GM19035 (cell line): ENCODE measurements at regions not wholly inside any gene's neighbourhood (a gene's known extent, or its start where the extent isn't known, plus 50 kb on each side); places are given as distances from the start of the nearest gene placed in this dataset.
"Not testable (repeated sequence)": the region's sequence is repeated elsewhere in the genome, so short reads cannot be mapped to it uniquely, and the experiment has no call there.

ENCODE experiments used
- ATAC-seq: cut with Tn5 transposase; IDR thresholded peaks from one replicate; pipeline ENCODE4 v1.9.1; 2021; ENCODE audit not compliant: unreplicated experiment

- ATAC-seq, result peak; percentile 91
These were observed 195.8 kb upstream of the TPTE start for GRCh38 chr21:10325546-10325945.

GRCh38 chr21:10326146-10326545 lies 195.2 kb upstream of the TPTE start:
- ATAC-seq, result not testable (repeated sequence)

DNA sequence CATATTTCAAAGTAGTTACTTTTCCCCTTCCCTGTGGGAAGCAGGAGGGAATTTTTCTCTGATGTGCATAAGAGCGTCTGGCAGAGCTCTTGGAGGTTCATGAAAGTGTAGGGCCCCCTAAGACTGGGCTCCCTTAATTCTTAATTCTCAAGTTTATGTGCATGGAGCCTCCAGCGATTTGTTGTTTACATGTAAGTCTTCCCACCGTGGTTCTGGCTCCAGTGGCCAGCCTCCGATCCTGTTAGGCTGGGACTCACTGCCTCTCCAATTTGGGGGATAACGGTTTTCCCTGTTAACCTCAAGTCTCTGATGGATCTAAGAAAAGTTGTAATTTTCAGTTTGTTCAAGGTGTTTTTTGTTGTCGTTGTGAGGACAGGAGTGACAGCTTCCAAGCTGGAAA lies 192.7 kb upstream of the TPTE start:
- not testable (repeated sequence) for ATAC-seq

- ATAC-seq, result not testable (repeated sequence)
These were observed 190.7 kb upstream of the TPTE start for GRCh38 chr21:10330641-10331119.

DNA sequence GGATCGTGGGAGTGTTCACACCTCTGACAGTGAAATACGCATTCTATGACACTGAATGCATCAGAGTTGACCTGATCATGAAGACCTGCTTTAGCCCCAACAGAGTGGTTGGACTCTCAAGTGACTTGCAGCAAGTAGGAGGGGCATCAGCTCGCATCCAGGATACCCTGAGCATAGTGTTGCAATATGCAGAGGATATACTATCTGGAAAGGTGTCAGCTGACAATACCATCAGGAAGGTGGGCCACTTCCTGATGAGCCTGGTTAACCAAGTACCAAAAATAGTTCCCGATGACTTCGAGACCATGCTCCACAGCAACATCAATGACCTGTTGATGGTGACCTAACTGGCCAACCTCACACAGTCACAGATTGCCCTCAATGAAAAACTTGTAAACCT lies 190.2 kb upstream of the TPTE start:
- not testable (repeated sequence) for ATAC-seq

DNA sequence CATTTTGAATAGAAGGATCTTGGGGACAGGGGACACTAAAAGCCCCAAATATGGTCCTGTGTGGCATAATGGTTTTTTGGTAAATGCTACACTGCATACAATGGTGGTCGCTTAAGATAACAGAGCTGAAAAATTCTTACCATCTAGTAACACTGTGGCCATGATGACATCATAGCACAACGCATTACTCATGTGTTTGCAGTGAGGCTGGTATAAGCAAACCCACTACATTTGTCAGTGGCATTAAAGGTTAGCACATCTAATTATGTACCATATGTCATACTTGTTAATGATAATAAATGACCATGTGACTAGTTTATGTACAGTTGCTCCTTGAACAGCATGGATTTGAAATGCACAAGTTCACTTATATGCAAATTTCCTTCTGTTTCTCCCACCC lies 188.4 kb upstream of the TPTE start:
- not testable (repeated sequence) for ATAC-seq

GRCh38 chr21:10334391-10334790 lies 187.0 kb upstream of the TPTE start:
- not testable (repeated sequence) for ATAC-seq

DNA sequence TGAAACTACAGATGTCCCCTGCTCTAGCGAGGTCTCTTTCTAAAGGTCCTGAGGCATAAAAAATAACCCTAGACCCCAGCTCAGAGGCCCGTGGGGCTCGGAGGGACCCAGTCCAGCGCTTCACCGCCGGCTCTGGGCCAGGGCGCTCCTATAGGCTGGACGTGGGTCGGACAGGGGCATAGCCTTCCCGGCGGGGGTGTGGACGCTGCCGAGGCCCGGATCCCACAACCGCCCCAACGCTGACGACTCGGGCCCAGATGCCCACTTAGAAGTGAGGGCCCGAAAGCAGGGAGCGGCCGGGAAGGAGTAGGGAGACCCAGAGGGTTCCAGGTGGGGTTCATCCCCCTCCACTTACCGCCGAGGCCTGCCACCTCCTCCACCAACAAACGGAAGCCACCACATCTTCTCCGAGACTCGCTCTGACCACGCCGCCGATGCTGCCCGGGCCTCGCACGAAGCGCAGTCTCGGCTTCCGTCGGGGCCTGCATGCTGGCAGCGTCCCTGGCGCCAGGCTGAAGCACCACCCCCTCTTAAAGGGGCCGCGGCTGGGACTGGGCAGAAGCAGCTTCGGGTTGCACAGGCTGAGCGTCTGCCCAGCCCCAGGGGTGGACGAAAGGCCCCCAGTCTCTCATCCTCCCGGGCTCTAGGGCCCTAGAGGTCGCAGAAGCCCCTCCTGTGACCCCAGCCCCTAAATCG lies 179.0 kb upstream of the TPTE start:
- ATAC-seq, result peak; percentile 54

GRCh38 chr21:10343146-10343935 lies 178.0 kb upstream of the TPTE start:
- ATAC-seq, result not testable (repeated sequence)

DNA sequence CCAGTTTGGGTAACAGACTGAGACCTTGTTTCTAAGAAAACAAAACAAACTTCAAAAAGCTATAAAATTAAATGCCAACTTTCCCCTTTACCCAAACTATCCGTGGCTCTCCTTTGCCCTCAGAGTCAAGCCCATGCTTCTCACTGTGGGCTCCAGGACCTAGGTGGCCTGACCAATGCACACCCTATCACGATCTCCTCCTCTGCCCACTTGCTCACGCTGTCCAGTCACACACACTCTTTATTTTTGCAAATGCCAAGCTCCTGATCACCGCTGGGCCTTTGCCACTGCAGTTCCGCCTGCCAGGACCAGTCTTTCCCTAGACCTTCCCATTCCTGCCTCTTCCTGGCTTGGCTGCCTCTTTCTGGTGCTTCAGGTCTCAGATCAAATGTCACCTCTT lies 177.1 kb upstream of the TPTE start:
- not testable (repeated sequence) for ATAC-seq

GRCh38 chr21:10345178-10345612 lies 176.2 kb upstream of the TPTE start:
- not testable (repeated sequence) for ATAC-seq

DNA sequence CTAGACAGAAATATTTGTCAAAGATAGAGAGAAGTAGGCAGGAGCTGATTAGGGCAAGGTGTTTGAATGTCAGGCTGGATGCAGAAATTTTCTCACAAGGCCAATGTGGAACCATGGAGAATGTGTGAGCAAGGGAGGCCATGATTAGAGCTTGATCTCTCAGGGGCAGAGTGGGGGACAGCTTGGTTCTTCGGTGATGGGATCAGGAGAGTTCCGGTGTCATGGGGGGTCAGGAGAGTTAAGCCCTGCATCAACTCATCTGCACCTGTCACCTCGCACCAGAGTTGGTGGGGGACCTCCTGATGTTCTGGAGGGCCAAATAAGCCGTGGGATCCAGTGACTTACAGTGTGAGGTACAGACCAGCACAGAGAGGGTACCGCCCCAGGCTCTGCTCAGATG lies 175.1 kb upstream of the TPTE start:
- not testable (repeated sequence) for ATAC-seq

GRCh38 chr21:10346933-10347615 lies 174.3 kb upstream of the TPTE start:
- ATAC-seq, result not testable (repeated sequence)

- not testable (repeated sequence) for ATAC-seq
These were observed 173.7 kb upstream of the TPTE start for GRCh38 chr21:10347675-10348074.

DNA sequence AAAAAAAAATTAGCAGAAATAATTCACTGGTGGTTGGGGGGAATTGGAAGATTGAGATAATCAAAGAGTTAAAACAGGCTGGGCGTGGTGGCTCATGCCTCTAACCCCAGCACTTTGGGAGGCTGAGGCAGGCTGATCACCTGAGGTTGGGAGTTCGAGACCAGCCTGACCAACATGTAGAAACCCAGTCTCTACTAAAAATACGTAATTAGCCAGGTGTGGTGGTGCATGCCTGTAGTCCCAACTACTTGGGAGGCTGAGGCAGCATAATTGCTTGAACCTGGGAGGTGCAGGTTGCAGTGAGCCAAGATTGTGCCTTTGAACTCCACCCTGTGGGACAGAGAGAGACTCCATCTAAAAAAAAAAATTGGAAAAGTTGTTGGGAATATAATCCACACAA lies 173.2 kb upstream of the TPTE start:
- not testable (repeated sequence) for ATAC-seq

GRCh38 chr21:10354851-10355578 lies 166.4 kb upstream of the TPTE start:
- not testable (repeated sequence) for ATAC-seq

GRCh38 chr21:10359120-10359519 lies 162.3 kb upstream of the TPTE start:
- not testable (repeated sequence) for ATAC-seq

DNA sequence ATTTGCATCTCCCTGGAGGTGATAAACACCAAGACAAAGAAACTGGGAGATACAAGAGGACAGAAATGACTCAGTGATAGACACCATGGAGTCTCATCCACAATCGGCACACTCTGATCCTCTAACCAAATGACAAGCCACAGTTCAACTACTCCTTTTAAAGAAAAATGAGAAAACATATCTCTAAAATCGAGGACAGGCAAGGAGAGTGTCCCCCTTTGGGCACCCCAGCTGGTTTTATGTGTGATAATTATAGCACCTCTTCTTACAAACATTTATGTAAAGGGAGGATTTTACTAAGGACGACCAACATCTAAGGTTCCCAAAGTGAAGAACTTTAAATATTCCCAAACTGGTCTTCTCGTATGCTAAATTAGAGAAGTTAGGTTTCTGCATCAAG lies 161.5 kb upstream of the TPTE start:
- not testable (repeated sequence) for ATAC-seq

DNA sequence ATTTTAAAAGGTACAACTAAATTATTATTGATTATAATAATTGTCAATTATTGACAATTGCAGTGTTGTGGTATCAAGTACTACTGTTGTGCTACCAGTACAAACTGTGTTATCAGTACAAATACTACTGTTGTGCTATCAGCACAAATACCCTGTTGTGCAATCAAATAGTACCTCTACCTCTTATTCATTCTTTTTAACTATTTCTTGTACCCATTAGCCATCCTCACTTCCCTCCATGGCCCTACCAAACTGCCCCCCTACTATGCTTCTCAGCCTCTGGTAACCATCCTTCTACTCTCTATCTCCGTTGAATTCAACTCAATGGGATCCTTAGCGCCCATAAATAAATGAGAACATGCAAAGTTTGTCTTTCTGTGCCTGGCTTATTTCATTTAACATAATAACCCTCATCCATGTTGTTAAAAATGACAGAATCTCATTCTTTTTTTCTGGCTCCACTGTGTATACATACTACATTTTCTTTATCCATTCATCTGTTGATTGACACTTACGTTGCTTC lies 160.1 kb upstream of the TPTE start:
- not testable (repeated sequence) for ATAC-seq

DNA sequence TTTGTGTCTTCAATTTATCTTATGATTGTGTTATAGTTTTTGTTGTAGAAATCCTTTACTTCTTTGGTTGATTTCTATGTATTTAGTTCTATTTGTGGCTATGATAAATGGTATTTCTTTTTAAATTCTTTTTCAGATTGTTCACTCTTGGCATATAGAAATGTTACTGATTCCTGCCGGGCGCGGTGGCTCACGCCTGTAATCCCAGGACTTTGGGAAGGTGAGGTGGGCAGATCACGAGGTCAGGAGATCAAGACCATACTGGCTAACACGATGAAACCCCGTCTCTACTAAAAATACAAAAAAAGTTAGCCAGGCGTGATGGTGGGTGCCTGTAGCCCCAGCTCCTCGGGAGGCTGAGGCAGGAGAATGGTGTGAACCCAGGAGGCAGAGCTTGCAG lies 158.6 kb upstream of the TPTE start:
- not testable (repeated sequence) for ATAC-seq
